HepG2 (cell line): ENCODE measurements at regions not wholly inside any gene's neighbourhood (a gene's known extent, or its start where the extent isn't known, plus 50 kb on each side); places are given as distances from the start of the nearest gene placed in this dataset.

Source experiments
- ATAC-seq: fragments of 200-7000 bp; cut with Tn5 transposase; 3 replicates; pipeline ENCODE4 v1.9.1; 2020; ENCODE audit warnings: mild to moderate bottlenecking, moderate library complexity
- BruUV-seq: library from RNA; stranded (reverse); fragments of 400-500 nt; replicated peaks from 2 replicates; lab custom pipeline; 2021; lab: Mats Ljungman, UMichigan
- CTCF ChIA-PET: fragments of 300-600 bp; formaldehyde crosslinking; extraction: SDS; loops from one replicate; lab custom pipeline; 2021; ENCODE audit warnings: low total read pairs, inconsistent platforms, low intra/inter-chr PET ratio; lab: Yijun Ruan, JAX
- POLR2A ChIA-PET: fragments of 350-600 bp; sonication (Branson Sonifier 250); formaldehyde crosslinking; loops from one replicate; lab custom pipeline; 2020; ENCODE audit warnings: antibody characterized with exemption, inconsistent platforms; lab: Yijun Ruan, JAX
- DNase-seq: peaks from one replicate; pipeline ENCODE4 v3.0.0-alpha.2; 2015; ENCODE audit warnings: low spot score
- FAIRE-seq: peaks from 3 replicates; lab custom pipeline; 2011; peaks lifted over from hg19 to GRCh38; lab: Jason Lieb, UNC
- H2AFZ ChIP-seq: one replicate; pipeline ENCODE4 v1.6.1; 2011; ENCODE audit warnings: low read length, inconsistent platforms
- H3K27ac ChIP-seq: fragments of 300-600 bp; 3 replicates; pipeline ENCODE4 v1.8.0; 2011; ENCODE audit warnings: mixed run types, mild to moderate bottlenecking, mixed read lengths, low read length, inconsistent platforms; ENCODE audit not compliant: insufficient read depth; ENCODE audit errors: extremely low read length
- H3K27me3 ChIP-seq, 2 experiments: fragments of 200-600 bp in 1 of 2; 2 replicates in 1 of 2; 3 replicates in 1 of 2; pipeline versions ENCODE4 v1.6.0 to v1.8.0; 2011; ENCODE audit warnings: low read length in 2 of 2, mild to moderate bottlenecking in 2 of 2, moderate library complexity in 2 of 2, inconsistent platforms in 1 of 2; ENCODE audit not compliant: insufficient read depth in 2 of 2, control insufficient read depth in 1 of 2
- H3K36me3 ChIP-seq, 2 experiments: fragments of 200-600 bp in 1 of 2; replicated peaks in 1 of 2; 2 replicates in 1 of 2; 3 replicates in 1 of 2; pipeline versions ENCODE4 v1.5.1 to v1.8.0; 2011; ENCODE audit warnings: low read length in 2 of 2, inconsistent platforms in 1 of 2; ENCODE audit not compliant: insufficient read depth in 2 of 2, control insufficient read depth in 1 of 2
- H3K4me1 ChIP-seq: 2 replicates; pipeline ENCODE4 v1.5.1; 2012; ENCODE audit warnings: low read length, inconsistent platforms; ENCODE audit not compliant: insufficient read depth
- H3K4me2 ChIP-seq: 2 replicates; pipeline ENCODE4 v1.6.0; 2011; ENCODE audit warnings: low read depth, low read length, inconsistent platforms
- H3K4me3 ChIP-seq, 3 experiments: fragments of 200-600 bp in 1 of 3; sonication (generic), shearing (Covaris generic) in 1 of 3; replicated peaks in 1 of 3; 2 replicates each; pipeline ENCODE4 v1.5.1; 2011 to 2016; ENCODE audit warnings: low read length in 3 of 3, inconsistent platforms in 2 of 3, low read depth in 2 of 3, mild to moderate bottlenecking in 2 of 3, control low read depth in 1 of 3, mixed read lengths in 1 of 3; ENCODE audit not compliant: insufficient read depth in 1 of 3
- H3K79me2 ChIP-seq: one replicate; pipeline ENCODE4 v1.6.1; 2011; ENCODE audit warnings: low read length, inconsistent platforms; ENCODE audit not compliant: insufficient read depth
- H3K9ac ChIP-seq: 2 replicates; pipeline ENCODE4 v1.6.0; 2011; ENCODE audit warnings: mild to moderate bottlenecking, low read depth, low read length, inconsistent platforms; ENCODE audit not compliant: insufficient read depth
- H3K9me3 ChIP-seq: 2 replicates; pipeline ENCODE4 v1.5.1; 2012; ENCODE audit warnings: mild to moderate bottlenecking, low read length
- H4K20me1 ChIP-seq: 2 replicates; pipeline ENCODE4 v1.6.0; 2011; ENCODE audit warnings: inconsistent platforms, mild to moderate bottlenecking, low read length, moderate library complexity; ENCODE audit not compliant: insufficient read depth
- ERF ChIP-seq: IDR thresholded peaks from 2 replicates; pipeline ENCODE4 v1.6.1; 2018; ENCODE audit warnings: missing biosample characterization, missing genetic modification reagents
- HES4 ChIP-seq: sonication (generic); formaldehyde crosslinking; IDR thresholded peaks from 2 replicates; pipeline ENCODE4 v1.9.0; 2021; ENCODE audit warnings: mild to moderate bottlenecking, missing genetic modification reagents, borderline replicate concordance
- HOXA3 ChIP-seq: sonication (generic); formaldehyde crosslinking; IDR thresholded peaks from 2 replicates; pipeline ENCODE4 v1.5.0; 2020; ENCODE audit warnings: missing genetic modification reagents
- HOXA7 ChIP-seq: sonication (generic); formaldehyde crosslinking; IDR thresholded peaks from 2 replicates; pipeline ENCODE4 v1.8.1; 2022; ENCODE audit warnings: mild to moderate bottlenecking, missing genetic modification reagents, moderate library complexity
- NCOA5 ChIP-seq: sonication (generic); formaldehyde crosslinking; IDR thresholded peaks from 2 replicates; pipeline ENCODE4 v1.4.0; 2020; ENCODE audit warnings: missing genetic modification reagents
- NCOR1 ChIP-seq: fragments of 200-600 bp; sonication (generic); IDR thresholded peaks from 2 replicates; pipeline ENCODE4 v1.7.0; 2017; ENCODE audit warnings: antibody characterized with exemption, low read length, borderline replicate concordance
- NFKB2 ChIP-seq: sonication (generic); formaldehyde crosslinking; IDR thresholded peaks from 2 replicates; pipeline ENCODE4 v1.4.0; 2020; ENCODE audit warnings: missing genetic modification reagents, borderline replicate concordance
- PPARG ChIP-seq: conservative IDR thresholded peaks from 2 replicates; pipeline ENCODE4 v1.6.1; 2016; ENCODE audit warnings: missing biosample characterization, missing genetic modification reagents
- RXRA ChIP-seq: sonication (generic); formaldehyde crosslinking; IDR thresholded peaks from 2 replicates; pipeline ENCODE4 v1.5.1; 2020; ENCODE audit warnings: missing genetic modification reagents
- SMYD3 ChIP-seq: sonication (generic); formaldehyde crosslinking; IDR thresholded peaks from 2 replicates; pipeline ENCODE4 v1.8.1; 2023; ENCODE audit warnings: mild to moderate bottlenecking, missing genetic modification reagents
- ZBTB3 ChIP-seq: sonication (generic); formaldehyde crosslinking; IDR thresholded peaks from 2 replicates; pipeline ENCODE4 v1.4.0; 2020; ENCODE audit warnings: low read depth, mild to moderate bottlenecking, moderate library complexity, missing genetic modification reagents, borderline replicate concordance
- ZFY ChIP-seq: sonication (generic); formaldehyde crosslinking; IDR thresholded peaks from 2 replicates; pipeline ENCODE4 v1.4.0; 2020; ENCODE audit warnings: missing genetic modification reagents
- ZNF10 ChIP-seq: sonication (generic); formaldehyde crosslinking; IDR thresholded peaks from 2 replicates; pipeline ENCODE4 v1.4.0; 2020; ENCODE audit warnings: mild to moderate bottlenecking, low read depth, missing genetic modification reagents, borderline replicate concordance
- WGBS: methylation state at CpG from one replicate; pipeline ENCODE4 v1.1.6; 2017; ENCODE audit warnings: low lambda C conversion rate; 5-methylcytosine and 5-hydroxymethylcytosine counted together
- in situ Hi-C: cut with HindIII; loops from 2 replicates; pipeline ENCODE4 v1.10.0; 2017; ENCODE audit warnings: low pct_unique_long_range_greater_than_20kb; ENCODE audit not compliant: extremely low pct_ligation_motif_present
- intact Hi-C: fragments of 100-400 bp; cut with micrococcal nuclease; formaldehyde crosslinking; loops from one replicate; pipeline ENCODE4 v1.10.0; 2022; ENCODE audit not compliant: unreplicated experiment
- TF ChIP-seq, protein P1 (sequence below): sonication (generic); formaldehyde crosslinking; IDR thresholded peaks from one replicate; pipeline ENCODE4 v1.5.1; 2020; ENCODE audit warnings: mild to moderate bottlenecking, missing genetic modification reagents; ENCODE audit errors: not compliant biosample characterization
- TF ChIP-seq, protein P2 (sequence below): sonication (generic); formaldehyde crosslinking; IDR thresholded peaks from 2 replicates; pipeline ENCODE4 v1.4.0; 2020; ENCODE audit warnings: mild to moderate bottlenecking, missing genetic modification reagents

DNA sequence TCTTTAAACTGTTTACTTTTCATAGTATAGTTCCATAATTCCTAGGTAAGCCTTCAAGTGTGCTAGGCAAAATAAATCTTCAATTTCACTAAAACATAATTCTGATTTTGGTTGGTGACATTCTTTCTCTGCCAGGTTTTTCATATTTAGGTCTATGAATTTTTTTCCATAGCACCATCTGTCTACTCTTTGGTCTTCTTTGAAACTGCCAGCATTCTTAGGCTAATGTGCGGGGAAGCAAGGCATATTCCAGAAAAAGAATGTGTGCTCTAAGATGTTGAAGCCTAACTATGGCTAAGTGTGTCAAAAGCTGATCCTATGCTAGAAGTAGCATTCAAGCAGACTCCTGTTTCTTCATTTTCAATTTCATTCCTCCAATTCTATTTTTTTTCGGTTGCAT, 213.9 kb upstream of the C11orf87 start (continued):
- TF ChIP-seq, protein P1, sequence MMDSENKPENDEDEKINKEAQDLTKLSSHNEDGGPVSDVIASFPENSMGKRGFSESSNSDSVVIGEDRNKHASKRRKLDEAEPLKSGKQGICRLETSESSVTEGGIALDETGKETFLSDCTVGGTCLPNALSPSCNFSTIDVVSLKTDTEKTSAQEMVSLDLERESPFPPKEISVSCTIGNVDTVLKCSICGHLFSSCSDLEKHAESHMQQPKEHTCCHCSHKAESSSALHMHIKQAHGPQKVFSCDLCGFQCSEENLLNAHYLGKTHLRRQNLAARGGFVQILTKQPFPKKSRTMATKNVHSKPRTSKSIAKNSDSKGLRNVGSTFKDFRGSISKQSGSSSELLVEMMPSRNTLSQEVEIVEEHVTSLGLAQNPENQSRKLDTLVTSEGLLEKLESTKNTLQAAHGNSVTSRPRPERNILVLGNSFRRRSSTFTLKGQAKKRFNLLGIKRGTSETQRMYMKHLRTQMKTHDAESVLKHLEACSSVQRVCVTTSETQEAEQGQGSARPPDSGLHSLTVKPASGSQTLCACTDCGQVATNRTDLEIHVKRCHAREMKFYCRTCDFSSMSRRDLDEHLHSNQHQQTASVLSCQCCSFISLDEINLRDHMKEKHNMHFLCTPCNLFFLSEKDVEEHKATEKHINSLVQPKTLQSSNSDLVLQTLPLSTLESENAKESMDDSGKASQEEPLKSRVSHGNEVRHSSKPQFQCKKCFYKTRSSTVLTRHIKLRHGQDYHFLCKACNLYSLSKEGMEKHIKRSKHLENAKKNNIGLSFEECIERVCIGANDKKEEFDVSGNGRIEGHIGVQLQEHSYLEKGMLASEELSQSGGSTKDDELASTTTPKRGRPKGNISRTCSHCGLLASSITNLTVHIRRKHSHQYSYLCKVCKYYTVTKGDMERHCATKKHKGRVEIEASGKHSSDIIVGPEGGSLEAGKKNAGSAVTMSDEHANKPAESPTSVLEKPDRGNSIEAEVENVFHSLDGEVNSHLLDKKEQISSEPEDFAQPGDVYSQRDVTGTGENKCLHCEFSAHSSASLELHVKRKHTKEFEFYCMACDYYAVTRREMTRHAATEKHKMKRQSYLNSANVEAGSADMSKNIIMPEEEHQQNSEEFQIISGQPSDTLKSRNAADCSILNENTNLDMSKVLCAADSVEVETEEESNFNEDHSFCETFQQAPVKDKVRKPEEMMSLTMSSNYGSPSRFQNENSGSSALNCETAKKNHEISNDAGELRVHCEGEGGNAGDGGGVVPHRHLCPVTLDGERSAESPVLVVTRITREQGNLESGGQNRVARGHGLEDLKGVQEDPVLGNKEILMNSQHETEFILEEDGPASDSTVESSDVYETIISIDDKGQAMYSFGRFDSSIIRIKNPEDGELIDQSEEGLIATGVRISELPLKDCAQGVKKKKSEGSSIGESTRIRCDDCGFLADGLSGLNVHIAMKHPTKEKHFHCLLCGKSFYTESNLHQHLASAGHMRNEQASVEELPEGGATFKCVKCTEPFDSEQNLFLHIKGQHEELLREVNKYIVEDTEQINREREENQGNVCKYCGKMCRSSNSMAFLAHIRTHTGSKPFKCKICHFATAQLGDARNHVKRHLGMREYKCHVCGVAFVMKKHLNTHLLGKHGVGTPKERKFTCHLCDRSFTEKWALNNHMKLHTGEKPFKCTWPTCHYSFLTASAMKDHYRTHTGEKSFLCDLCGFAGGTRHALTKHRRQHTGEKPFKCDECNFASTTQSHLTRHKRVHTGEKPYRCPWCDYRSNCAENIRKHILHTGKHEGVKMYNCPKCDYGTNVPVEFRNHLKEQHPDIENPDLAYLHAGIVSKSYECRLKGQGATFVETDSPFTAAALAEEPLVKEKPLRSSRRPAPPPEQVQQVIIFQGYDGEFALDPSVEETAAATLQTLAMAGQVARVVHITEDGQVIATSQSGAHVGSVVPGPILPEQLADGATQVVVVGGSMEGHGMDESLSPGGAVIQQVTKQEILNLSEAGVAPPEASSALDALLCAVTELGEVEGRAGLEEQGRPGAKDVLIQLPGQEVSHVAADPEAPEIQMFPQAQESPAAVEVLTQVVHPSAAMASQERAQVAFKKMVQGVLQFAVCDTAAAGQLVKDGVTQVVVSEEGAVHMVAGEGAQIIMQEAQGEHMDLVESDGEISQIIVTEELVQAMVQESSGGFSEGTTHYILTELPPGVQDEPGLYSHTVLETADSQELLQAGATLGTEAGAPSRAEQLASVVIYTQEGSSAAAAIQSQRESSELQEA: no peak
- TF ChIP-seq SMYD3 (no peak), NCOR1 (no peak), PPARG (CRISPR knock-in tag) (no peak)

DNA sequence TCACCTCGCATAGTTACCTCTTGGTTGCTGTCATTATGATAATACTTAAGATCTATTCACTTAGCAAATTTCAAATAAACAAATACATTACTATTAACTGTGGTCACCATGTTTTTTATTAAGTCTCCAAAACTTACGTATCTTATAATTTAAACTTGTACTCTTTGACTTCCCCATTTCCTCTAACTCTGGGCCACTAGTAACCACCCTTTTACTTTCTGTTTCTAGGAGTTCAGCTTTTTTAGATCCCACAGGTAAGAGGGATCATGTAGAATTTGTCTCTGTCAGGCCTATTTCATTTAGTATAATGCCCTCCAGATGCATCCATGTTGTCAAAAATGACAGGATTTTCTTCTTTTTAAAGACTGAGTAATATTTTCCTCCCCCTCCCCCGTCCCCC, 212.4 kb upstream of the C11orf87 start:
- H3K36me3 ChIP-seq: no peaks in the 10 kb centered on the region
- WGBS: 31% methylated on average over 3 of the region's 3 CpGs
- ATAC-seq: no peak
- no peak overlapping the region for H3K4me3 ChIP-seq
- H3K4me1 ChIP-seq: no peaks in the 10 kb centered on the region
- no peak for DNase-seq
- H2AFZ ChIP-seq: no peak overlapping the region
- FAIRE-seq: no peak
- H3K27me3 ChIP-seq: no peaks in the 10 kb centered on the region
- H4K20me1 ChIP-seq: no peaks in the 10 kb centered on the region
- no peaks in the 10 kb centered on the region for H3K79me2 ChIP-seq
- H3K9ac ChIP-seq: no peak overlapping the region
- in situ Hi-C loops (no loop called here), intact Hi-C loops (no loop called here)
- H3K27ac ChIP-seq: no peak overlapping the region
- TF ChIP-seq, protein P2, sequence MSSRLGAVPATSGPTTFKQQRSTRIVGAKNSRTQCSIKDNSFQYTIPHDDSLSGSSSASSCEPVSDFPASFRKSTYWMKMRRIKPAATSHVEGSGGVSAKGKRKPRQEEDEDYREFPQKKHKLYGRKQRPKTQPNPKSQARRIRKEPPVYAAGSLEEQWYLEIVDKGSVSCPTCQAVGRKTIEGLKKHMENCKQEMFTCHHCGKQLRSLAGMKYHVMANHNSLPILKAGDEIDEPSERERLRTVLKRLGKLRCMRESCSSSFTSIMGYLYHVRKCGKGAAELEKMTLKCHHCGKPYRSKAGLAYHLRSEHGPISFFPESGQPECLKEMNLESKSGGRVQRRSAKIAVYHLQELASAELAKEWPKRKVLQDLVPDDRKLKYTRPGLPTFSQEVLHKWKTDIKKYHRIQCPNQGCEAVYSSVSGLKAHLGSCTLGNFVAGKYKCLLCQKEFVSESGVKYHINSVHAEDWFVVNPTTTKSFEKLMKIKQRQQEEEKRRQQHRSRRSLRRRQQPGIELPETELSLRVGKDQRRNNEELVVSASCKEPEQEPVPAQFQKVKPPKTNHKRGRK (CRISPR knock-in tag): no peak
- TF ChIP-seq ZFY (CRISPR knock-in tag) (no peak), NCOA5 (CRISPR knock-in tag) (no peak), HES4 (CRISPR knock-in tag) (no peak), NFKB2 (CRISPR knock-in tag) (no peak), PPARG (CRISPR knock-in tag) (no peak), ZBTB3 (CRISPR knock-in tag) (no peak), ZNF10 (CRISPR knock-in tag) (no peak), ERF (CRISPR knock-in tag) (no peak), RXRA (CRISPR knock-in tag) (no peak), HOXA3 (CRISPR knock-in tag) (no peak), HOXA7 (CRISPR knock-in tag) (no peak)
- no peak overlapping the region for H3K4me2 ChIP-seq
- POLR2A ChIA-PET: no interaction called here
- CTCF ChIA-PET: no interaction called here
- BruUV-seq: no TSS peak
- H3K9me3 ChIP-seq: peaks cover 30% of the 10 kb centered on the region
